OCI-LY7 (cell line): ENCODE measurements at regions not wholly inside any gene's neighbourhood (a gene's known extent, or its start where the extent isn't known, plus 50 kb on each side); places are given as distances from the start of the nearest gene placed in this dataset.
"Not testable (repeated sequence)": the region's sequence is repeated elsewhere in the genome, so short reads cannot be mapped to it uniquely, and the experiment has no call there.

ENCODE experiments used
- CTCF ChIP-seq: fragments of 200-600 bp; sonication (generic); conservative IDR thresholded peaks from 2 replicates; pipeline ENCODE4 v1.5.1; 2014; ENCODE audit warnings: mild to moderate bottlenecking, antibody characterized with exemption, low read length, moderate library complexity, mixed read lengths
- EZH2phosphoT487 ChIP-seq: fragments of 200-600 bp; sonication (generic); IDR thresholded peaks from 2 replicates; pipeline ENCODE4 v1.6.1; 2018; ENCODE audit warnings: low read depth, borderline replicate concordance, mild to moderate bottlenecking, mixed run types, antibody characterized with exemption, low read length, moderate library complexity, mixed read lengths

GRCh38 chr15:32505633-32506032 is 50.2 kb upstream of the GOLGA8O start:
- not testable (repeated sequence) for TF ChIP-seq CTCF, EZH2phosphoT487
